ENCODE measurements at regions not wholly inside any gene's neighbourhood (a gene's known extent, or its start where the extent isn't known, plus 50 kb on each side); places are given as distances from the start of the nearest gene placed in this dataset.

GRCh38 chr10:6343305-6344010 lies 140.7 kb downstream of the PFKFB3 start:
- Histone ChIP-seq H3K4me1 (ENCODE audit: control insufficient read depth, extremely low read depth, insufficient read depth, low read length) (no peaks in the 10 kb centered on the region), H4K20me1 (ENCODE audit: control insufficient read depth, extremely low read depth, insufficient read depth, low read length) (no peaks in the 10 kb centered on the region), H3K9ac (ENCODE audit: insufficient read depth, low read length) (no peak overlapping the region), H2AFZ (ENCODE audit: low read length) (no peak overlapping the region), H3K4me3 (replicated peaks in 1 of 4; ENCODE audit: control extremely low read depth in 1 of 4, insufficient read depth in 1 of 4, low read depth in 3 of 4, low read length in 4 of 4) (no peak overlapping the region), H3K36me3 (ENCODE audit: control insufficient read depth, insufficient read depth, low read length) (no peaks in the 10 kb centered on the region), H3K27me3 (ENCODE audit: control insufficient read depth, insufficient read depth, low read length) (no peaks in the 10 kb centered on the region), H3K4me2 (ENCODE audit: extremely low read depth, insufficient read depth, low read length) (no peak overlapping the region), H3K79me2 (ENCODE audit: control insufficient read depth, insufficient read depth, low read length) (no peaks in the 10 kb centered on the region), H3K9me3 (ENCODE audit: control insufficient read depth, insufficient read depth, low read depth, low read length) (no peaks in the 10 kb centered on the region), H3K27ac (ENCODE audit: insufficient read depth, low read length) (no peak overlapping the region)
- TF ChIP-seq, protein P1, sequence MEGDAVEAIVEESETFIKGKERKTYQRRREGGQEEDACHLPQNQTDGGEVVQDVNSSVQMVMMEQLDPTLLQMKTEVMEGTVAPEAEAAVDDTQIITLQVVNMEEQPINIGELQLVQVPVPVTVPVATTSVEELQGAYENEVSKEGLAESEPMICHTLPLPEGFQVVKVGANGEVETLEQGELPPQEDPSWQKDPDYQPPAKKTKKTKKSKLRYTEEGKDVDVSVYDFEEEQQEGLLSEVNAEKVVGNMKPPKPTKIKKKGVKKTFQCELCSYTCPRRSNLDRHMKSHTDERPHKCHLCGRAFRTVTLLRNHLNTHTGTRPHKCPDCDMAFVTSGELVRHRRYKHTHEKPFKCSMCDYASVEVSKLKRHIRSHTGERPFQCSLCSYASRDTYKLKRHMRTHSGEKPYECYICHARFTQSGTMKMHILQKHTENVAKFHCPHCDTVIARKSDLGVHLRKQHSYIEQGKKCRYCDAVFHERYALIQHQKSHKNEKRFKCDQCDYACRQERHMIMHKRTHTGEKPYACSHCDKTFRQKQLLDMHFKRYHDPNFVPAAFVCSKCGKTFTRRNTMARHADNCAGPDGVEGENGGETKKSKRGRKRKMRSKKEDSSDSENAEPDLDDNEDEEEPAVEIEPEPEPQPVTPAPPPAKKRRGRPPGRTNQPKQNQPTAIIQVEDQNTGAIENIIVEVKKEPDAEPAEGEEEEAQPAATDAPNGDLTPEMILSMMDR (conservative IDR thresholded peaks at IDR 0.05 in 1 of 2, IDR thresholded peaks at IDR 0.05 in 1 of 2; ENCODE audit: low read depth in 1 of 2, low read length in 2 of 2) = no peak
- no peak for TF ChIP-seq EZH2 (IDR thresholded peaks at IDR 0.05; ENCODE audit: low read length, missing control alignments)
- no peak for DNase-seq (ENCODE audit: low read depth in 2 of 2)

DNA sequence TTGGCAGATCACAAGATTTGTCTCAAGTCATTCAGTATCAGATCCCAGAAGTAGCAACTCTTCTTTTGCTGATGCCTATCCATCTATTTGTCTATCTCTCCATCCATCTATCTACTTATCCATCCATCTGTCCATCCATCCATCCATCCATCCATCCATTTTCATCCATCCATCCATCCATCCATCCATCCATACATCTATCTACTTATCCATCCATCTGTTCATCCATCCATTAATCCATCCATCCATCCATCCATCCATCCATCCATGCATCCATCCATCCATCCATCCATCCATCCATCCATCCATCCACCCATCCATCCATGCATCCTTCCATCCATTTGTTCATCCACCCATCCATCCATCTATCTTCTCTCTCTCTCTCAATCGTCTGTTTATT lies 142.7 kb downstream of the PFKFB3 start:
- Histone ChIP-seq H4K20me1 (ENCODE audit: control insufficient read depth, extremely low read depth, insufficient read depth, low read length) (no peaks in the 10 kb centered on the region), H3K27ac (ENCODE audit: insufficient read depth, low read length) (no peak overlapping the region), H3K9me3 (ENCODE audit: control insufficient read depth, insufficient read depth, low read depth, low read length) (no peaks in the 10 kb centered on the region), H3K27me3 (ENCODE audit: control insufficient read depth, insufficient read depth, low read length) (no peaks in the 10 kb centered on the region), H3K9ac (ENCODE audit: insufficient read depth, low read length) (no peak overlapping the region), H2AFZ (ENCODE audit: low read length) (no peak overlapping the region), H3K4me2 (ENCODE audit: extremely low read depth, insufficient read depth, low read length) (no peak overlapping the region), H3K79me2 (ENCODE audit: control insufficient read depth, insufficient read depth, low read length) (no peaks in the 10 kb centered on the region), H3K4me3 (replicated peaks in 1 of 4; ENCODE audit: control extremely low read depth in 1 of 4, insufficient read depth in 1 of 4, low read depth in 3 of 4, low read length in 4 of 4) (no peak overlapping the region), H3K36me3 (ENCODE audit: control insufficient read depth, insufficient read depth, low read length) (no peaks in the 10 kb centered on the region), H3K4me1 (ENCODE audit: control insufficient read depth, extremely low read depth, insufficient read depth, low read length) (no peaks in the 10 kb centered on the region)
- no peak for TF ChIP-seq EZH2 (IDR thresholded peaks at IDR 0.05; ENCODE audit: low read length, missing control alignments)
- TF ChIP-seq, protein P1 (conservative IDR thresholded peaks at IDR 0.05 in 1 of 2, IDR thresholded peaks at IDR 0.05 in 1 of 2; ENCODE audit: low read depth in 1 of 2, low read length in 2 of 2) = no peak
- DNase-seq (ENCODE audit: low read depth in 2 of 2) = no peak

- H3K79me2 ChIP-seq (ENCODE audit: control insufficient read depth, insufficient read depth, low read length) = no peaks in the 10 kb centered on the region
- no peak for TF ChIP-seq EZH2 (IDR thresholded peaks at IDR 0.05; ENCODE audit: low read length, missing control alignments)
- TF ChIP-seq, protein P1 (conservative IDR thresholded peaks at IDR 0.05 in 1 of 2, IDR thresholded peaks at IDR 0.05 in 1 of 2; ENCODE audit: low read depth in 1 of 2, low read length in 2 of 2) = no peak
- no peaks in the 10 kb centered on the region for H3K36me3 ChIP-seq (ENCODE audit: control insufficient read depth, insufficient read depth, low read length)
- H3K4me2 ChIP-seq (ENCODE audit: extremely low read depth, insufficient read depth, low read length) = no peak overlapping the region
- no peaks in the 10 kb centered on the region for H3K4me1 ChIP-seq (ENCODE audit: control insufficient read depth, extremely low read depth, insufficient read depth, low read length)
- no peak overlapping the region for H2AFZ ChIP-seq (ENCODE audit: low read length)
- no peaks in the 10 kb centered on the region for H3K9me3 ChIP-seq (ENCODE audit: control insufficient read depth, insufficient read depth, low read depth, low read length)
- H3K27me3 ChIP-seq (ENCODE audit: control insufficient read depth, insufficient read depth, low read length) = no peaks in the 10 kb centered on the region
- H3K9ac ChIP-seq (ENCODE audit: insufficient read depth, low read length) = no peak overlapping the region
- no peak overlapping the region for H3K27ac ChIP-seq (ENCODE audit: insufficient read depth, low read length)
- H4K20me1 ChIP-seq (ENCODE audit: control insufficient read depth, extremely low read depth, insufficient read depth, low read length) = no peaks in the 10 kb centered on the region
- peak in 1 of 2 donors; percentile 23 for DNase-seq (ENCODE audit: low read depth in 2 of 2)
- no peak overlapping the region for H3K4me3 ChIP-seq (replicated peaks in 1 of 4; ENCODE audit: control extremely low read depth in 1 of 4, insufficient read depth in 1 of 4, low read depth in 3 of 4, low read length in 4 of 4)
Observed at GRCh38 chr10:6346631-6347030, 143.9 kb downstream of the PFKFB3 start.
